ENCODE measurements at regions not wholly inside any gene's neighbourhood (a gene's known extent, or its start where the extent isn't known, plus 50 kb on each side); places are given as distances from the start of the nearest gene placed in this dataset.

DNA sequence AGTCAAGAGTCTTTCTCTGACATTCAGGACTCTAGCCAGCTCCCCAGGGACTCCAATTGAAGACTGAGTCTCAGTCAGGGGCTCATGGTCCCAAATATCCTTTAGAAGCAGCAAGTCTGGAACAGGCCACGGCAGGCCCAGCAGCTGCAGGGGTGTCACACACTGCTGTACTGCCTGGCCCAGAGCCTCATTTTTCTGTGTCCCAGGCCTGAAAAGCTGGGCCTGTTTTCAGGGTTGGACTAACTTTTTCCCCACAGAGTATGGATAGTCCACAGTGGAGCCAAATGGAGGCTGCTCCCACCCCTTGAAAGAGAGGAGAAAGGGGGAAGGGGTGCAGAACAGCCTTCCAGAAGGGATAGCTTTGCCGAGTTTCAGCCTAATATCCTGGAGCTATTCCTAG is 146.8 kb upstream of the NALF2 start:
- H3K36me3 ChIP-seq: no peaks in the 10 kb centered on the region
- no peaks in the 10 kb centered on the region; a peak in 3 of 22 replicates for H4K20me1 ChIP-seq
- TF ChIP-seq Cebpa-rat (IDR thresholded peaks at IDR 0.05): no peak
- peaks cover 0 to 15% (median 4%) of the 10 kb centered on the region in 11 experiments; a peak in 7 of 22 replicates for H3K9me3 ChIP-seq (replicated peaks in 1 of 11)
- H3K4me1 ChIP-seq: peaks cover 0 to 8% (median 4%) of the 10 kb centered on the region in 10 experiments; a peak in 15 of 20 replicates
- no peak overlapping the region for H3K4me3 ChIP-seq
- no peak overlapping the region for H3K9ac ChIP-seq
- no peak overlapping the region for H3K27ac ChIP-seq
- no peak overlapping the region for H3K4me2 ChIP-seq
- H3K27me3 ChIP-seq: peaks cover 32 to 56% (median 52%) of the 10 kb centered on the region in 11 experiments

GRCh38 chrX:69324851-69325250 is 159.6 kb upstream of the PJA1 start:
- H3K27ac ChIP-seq: no peak overlapping the region
- H3K4me2 ChIP-seq: no peak overlapping the region
- H3K4me1 ChIP-seq: no peaks in the 10 kb centered on the region
- H4K20me1 ChIP-seq: peaks cover 0 to 6% (median 0%) of the 10 kb centered on the region in 11 experiments; a peak in 1 of 22 replicates
- no peaks in the 10 kb centered on the region for H3K36me3 ChIP-seq
- H3K27me3 ChIP-seq: peaks cover 52 to 89% (median 77%) of the 10 kb centered on the region in 11 experiments
- H3K9ac ChIP-seq: no peak overlapping the region
- peaks cover 0 to 22% (median 6%) of the 10 kb centered on the region in 11 experiments; a peak in 7 of 22 replicates for H3K9me3 ChIP-seq (replicated peaks in 1 of 11)
- no peak overlapping the region for H3K4me3 ChIP-seq
- TF ChIP-seq Cebpa-rat (IDR thresholded peaks at IDR 0.05): no peak

DNA sequence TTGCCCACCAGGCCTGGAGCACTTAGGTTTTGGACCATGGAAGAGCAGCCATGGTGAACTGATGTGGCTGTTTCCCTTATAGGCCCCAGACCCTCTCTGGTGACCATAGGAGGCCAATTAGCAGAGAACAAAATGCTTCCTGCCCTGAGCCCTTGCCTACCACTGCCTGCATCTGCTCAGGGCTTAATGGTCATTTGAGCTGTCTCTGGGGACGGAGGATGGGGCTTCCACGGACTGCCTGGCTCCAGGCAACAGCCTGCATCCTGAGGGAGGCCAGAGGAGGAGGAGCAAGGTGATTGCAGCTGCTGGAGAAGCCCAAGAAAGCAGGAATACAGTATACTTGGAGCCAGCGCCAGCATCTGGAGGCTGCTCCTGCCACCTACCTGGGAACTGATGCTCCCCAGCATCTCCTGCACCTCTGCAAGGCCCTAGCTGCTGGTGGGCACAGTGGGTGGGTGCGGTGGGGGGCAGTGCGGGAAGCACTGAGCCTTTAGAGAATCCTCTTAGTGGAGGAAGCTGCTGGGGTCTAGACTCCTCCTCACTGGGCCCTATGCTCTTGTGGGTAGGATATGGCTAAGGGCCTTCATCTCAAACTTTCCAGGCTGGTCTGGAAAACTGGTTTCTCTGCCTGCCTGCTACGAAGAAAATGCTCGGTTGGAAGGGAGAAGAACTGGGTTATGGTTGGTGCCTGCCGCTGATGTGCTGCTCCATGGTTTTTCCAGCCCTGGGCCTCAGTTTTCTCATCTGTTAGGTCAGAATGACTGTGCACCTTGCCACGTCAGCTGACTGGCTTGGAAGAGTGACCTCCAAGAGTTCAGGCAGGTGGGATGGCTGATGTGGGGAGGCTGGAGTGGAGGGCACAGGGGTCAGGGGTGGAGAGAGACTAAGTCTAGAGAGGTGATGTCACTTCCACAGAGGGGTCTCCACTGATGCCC is 158.8 kb upstream of the PJA1 start:
- H3K36me3 ChIP-seq: no peaks in the 10 kb centered on the region
- H3K4me1 ChIP-seq: peaks cover 0 to 3% (median 0%) of the 10 kb centered on the region in 10 experiments; a peak in 1 of 20 replicates
- H3K27ac ChIP-seq: no peak overlapping the region
- no peak overlapping the region for H3K4me3 ChIP-seq
- H3K9ac ChIP-seq: no peak overlapping the region
- no peak for TF ChIP-seq Cebpa-rat (IDR thresholded peaks at IDR 0.05)
- H3K27me3 ChIP-seq: peaks cover 54 to 91% (median 82%) of the 10 kb centered on the region in 11 experiments
- peaks cover 0 to 6% (median 0%) of the 10 kb centered on the region in 11 experiments; a peak in 1 of 22 replicates for H4K20me1 ChIP-seq
- no peak overlapping the region for H3K4me2 ChIP-seq
- peaks cover 0 to 18% (median 6%) of the 10 kb centered on the region in 11 experiments; a peak in 7 of 22 replicates for H3K9me3 ChIP-seq (replicated peaks in 1 of 11)

GRCh38 chrX:69321789-69322188 is 156.5 kb upstream of the PJA1 start:
- H3K9ac ChIP-seq: no peak overlapping the region
- peaks cover 0 to 12% (median 0%) of the 10 kb centered on the region in 10 experiments; a peak in 2 of 20 replicates for H3K4me1 ChIP-seq
- H3K36me3 ChIP-seq: no peaks in the 10 kb centered on the region
- no peak overlapping the region for H3K4me2 ChIP-seq
- H3K27me3 ChIP-seq: peaks cover 66 to 96% (median 88%) of the 10 kb centered on the region in 11 experiments
- no peak overlapping the region for H3K4me3 ChIP-seq
- no peak overlapping the region for H3K27ac ChIP-seq
- no peaks in the 10 kb centered on the region for H3K9me3 ChIP-seq (replicated peaks in 1 of 11)
- TF ChIP-seq Cebpa-rat (IDR thresholded peaks at IDR 0.05): no peak
- peaks cover 0 to 6% (median 0%) of the 10 kb centered on the region in 11 experiments; a peak in 1 of 22 replicates for H4K20me1 ChIP-seq

- TF ChIP-seq Cebpa-rat (IDR thresholded peaks at IDR 0.05): no peak
- no peaks in the 10 kb centered on the region for H3K9me3 ChIP-seq (replicated peaks in 1 of 11)
- peaks cover 0 to 17% (median 0%) of the 10 kb centered on the region in 10 experiments; a peak in 3 of 20 replicates for H3K4me1 ChIP-seq
These were observed 155.9 kb upstream of the PJA1 start for GRCh38 chrX:69321006-69321655.

GRCh38 chrX:69320116-69320515 is 154.9 kb upstream of the PJA1 start:
- H3K27me3 ChIP-seq: peaks cover 59 to 98% (median 91%) of the 10 kb centered on the region in 11 experiments
- no peak overlapping the region for H3K9ac ChIP-seq
- no peaks in the 10 kb centered on the region for H3K36me3 ChIP-seq
- peaks cover 0 to 6% (median 0%) of the 10 kb centered on the region in 11 experiments; a peak in 1 of 22 replicates for H4K20me1 ChIP-seq
- no peak overlapping the region for H3K4me2 ChIP-seq
- no peak overlapping the region for H3K4me3 ChIP-seq
- H3K27ac ChIP-seq: no peak overlapping the region
- no peak for TF ChIP-seq Cebpa-rat (IDR thresholded peaks at IDR 0.05)
- H3K9me3 ChIP-seq (replicated peaks in 1 of 11): no peaks in the 10 kb centered on the region
- peaks cover 0 to 24% (median 3%) of the 10 kb centered on the region in 10 experiments; a peak in 6 of 20 replicates for H3K4me1 ChIP-seq

More at GRCh38 chrX:69321006-69321655, 155.9 kb upstream of the PJA1 start:
- Histone ChIP-seq H3K27ac (no peak overlapping the region), H3K4me3 (no peak overlapping the region), H3K9ac (no peak overlapping the region), H3K36me3 (no peaks in the 10 kb centered on the region), H3K27me3 (peaks cover 69 to 98% (median 90%) of the 10 kb centered on the region in 11 experiments), H3K4me2 (no peak overlapping the region), H4K20me1 (peaks cover 0 to 6% (median 0%) of the 10 kb centered on the region in 11 experiments; a peak in 1 of 22 replicates)

DNA sequence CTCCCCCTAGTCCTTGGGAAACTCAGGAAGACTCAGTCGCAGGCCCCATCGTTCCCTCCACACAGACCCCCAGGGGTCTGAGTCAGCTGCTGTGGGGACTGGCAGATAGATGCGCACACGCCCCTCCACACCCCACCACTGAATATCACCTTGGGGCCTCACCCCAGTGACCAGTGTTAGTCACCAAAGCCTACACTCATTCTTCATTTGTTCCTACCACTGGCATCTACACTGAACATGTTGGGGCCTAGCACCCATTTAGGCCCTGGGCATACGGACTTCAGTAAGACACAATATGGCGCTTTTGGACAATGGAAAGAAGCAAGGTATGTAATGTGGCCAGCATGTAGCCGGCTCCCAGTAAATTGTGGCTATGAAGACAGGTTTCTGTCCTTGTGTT is 154.1 kb upstream of the PJA1 start:
- H3K9ac ChIP-seq: no peak overlapping the region
- H4K20me1 ChIP-seq: peaks cover 0 to 6% (median 0%) of the 10 kb centered on the region in 11 experiments; a peak in 1 of 22 replicates
- H3K27me3 ChIP-seq: peaks cover 52 to 98% (median 91%) of the 10 kb centered on the region in 11 experiments
- H3K4me2 ChIP-seq: no peak overlapping the region
- no peak overlapping the region for H3K27ac ChIP-seq
- no peaks in the 10 kb centered on the region for H3K9me3 ChIP-seq (replicated peaks in 1 of 11)
- no peaks in the 10 kb centered on the region for H3K36me3 ChIP-seq
- no peak for TF ChIP-seq Cebpa-rat (IDR thresholded peaks at IDR 0.05)
- peaks cover 0 to 29% (median 6%) of the 10 kb centered on the region in 10 experiments; a peak in 7 of 20 replicates for H3K4me1 ChIP-seq
- no peak overlapping the region for H3K4me3 ChIP-seq

GRCh38 chrX:69318651-69319340 is 153.5 kb upstream of the PJA1 start:
- Histone ChIP-seq H4K20me1 (peaks cover 0 to 6% (median 0%) of the 10 kb centered on the region in 11 experiments; a peak in 1 of 22 replicates), H3K36me3 (no peaks in the 10 kb centered on the region), H3K4me2 (no peak overlapping the region), H3K4me3 (no peak overlapping the region), H3K27me3 (peaks cover 46 to 97% (median 85%) of the 10 kb centered on the region in 11 experiments), H3K4me1 (peaks cover 0 to 29% (median 6%) of the 10 kb centered on the region in 10 experiments; a peak in 7 of 20 replicates), H3K9ac (no peak overlapping the region), H3K9me3 (replicated peaks in 1 of 11) (no peaks in the 10 kb centered on the region), H3K27ac (no peak overlapping the region)
- TF ChIP-seq Cebpa-rat (IDR thresholded peaks at IDR 0.05): no peak

Data from BLaER1 treated with 17β-estradiol and CSF1 and Interleukin-3, amounts not matched to agents 10 nM and 100 nM (cell line).